Liver (tissue), 3 donors: ENCODE measurements at regions not wholly inside any gene's neighbourhood (a gene's known extent, or its start where the extent isn't known, plus 50 kb on each side); places are given as distances from the start of the nearest gene placed in this dataset.

ENCODE experiments used
- JUND ChIP-seq, 2 donors: IDR thresholded peaks; 2 replicates each; pipeline ENCODE4 v1.6.1; 2016; ENCODE audit warnings: antibody characterized with exemption in 2 of 2
- NR2F2 ChIP-seq: IDR thresholded peaks from 2 replicates; pipeline ENCODE4 v1.6.1; 2016; ENCODE audit warnings: antibody characterized with exemption
- RAD21 ChIP-seq, 2 donors: IDR thresholded peaks; 2 replicates each; pipeline ENCODE4 v1.6.1; 2016; ENCODE audit warnings: antibody characterized with exemption in 2 of 2, mild to moderate bottlenecking in 2 of 2
- RXRA ChIP-seq, 2 donors: IDR thresholded peaks; 2 replicates each; pipeline ENCODE4 v1.6.1; 2017 to 2018; ENCODE audit warnings: antibody characterized with exemption in 2 of 2, mild to moderate bottlenecking in 1 of 2
- YY1 ChIP-seq: IDR thresholded peaks from 2 replicates; pipeline ENCODE4 v1.6.1; 2016; ENCODE audit warnings: antibody characterized with exemption, mild to moderate bottlenecking
- TF ChIP-seq, protein P1 (sequence below): fragments of 150-350 bp; IDR thresholded peaks from 2 replicates; pipeline ENCODE4 v1.5.1; 2017; ENCODE audit warnings: improper control_type of control experiment, low read depth, low read length; ENCODE audit not compliant: missing input control
- TF ChIP-seq, protein P2 (sequence below): IDR thresholded peaks from 2 replicates; pipeline ENCODE4 v1.6.1; 2016; ENCODE audit warnings: antibody characterized with exemption
- TF ChIP-seq, protein P3 (sequence below): IDR thresholded peaks from 2 replicates; pipeline ENCODE4 v1.6.1; 2016; ENCODE audit warnings: antibody characterized with exemption
- TF ChIP-seq, protein P4 (sequence below): IDR thresholded peaks from 2 replicates; pipeline ENCODE4 v1.6.1; 2016; ENCODE audit warnings: antibody characterized with exemption, mild to moderate bottlenecking
- donor health status: healthy.
- donor health status: healthy.

DNA sequence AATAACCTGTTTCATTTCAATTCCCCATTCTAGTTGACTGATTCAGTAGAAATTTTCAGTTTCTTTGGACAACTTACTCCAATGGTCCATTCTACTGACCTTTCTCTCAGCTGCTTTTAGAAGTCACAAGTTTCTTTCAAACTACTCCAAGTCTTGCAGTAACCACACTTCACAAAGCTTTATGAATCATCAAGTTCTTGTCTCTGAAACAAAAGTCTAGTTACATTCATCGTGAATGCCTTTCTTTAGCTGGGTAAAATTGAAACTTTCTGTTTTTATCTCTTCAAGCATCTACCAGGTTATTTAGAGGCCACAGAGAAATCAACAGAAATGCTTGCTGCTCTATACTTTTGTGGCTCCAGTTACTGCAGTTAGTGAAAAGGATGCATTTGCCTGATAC is 405.4 kb downstream of the TMEM232 start:
- no peak for TF ChIP-seq YY1
- TF ChIP-seq, protein P1, sequence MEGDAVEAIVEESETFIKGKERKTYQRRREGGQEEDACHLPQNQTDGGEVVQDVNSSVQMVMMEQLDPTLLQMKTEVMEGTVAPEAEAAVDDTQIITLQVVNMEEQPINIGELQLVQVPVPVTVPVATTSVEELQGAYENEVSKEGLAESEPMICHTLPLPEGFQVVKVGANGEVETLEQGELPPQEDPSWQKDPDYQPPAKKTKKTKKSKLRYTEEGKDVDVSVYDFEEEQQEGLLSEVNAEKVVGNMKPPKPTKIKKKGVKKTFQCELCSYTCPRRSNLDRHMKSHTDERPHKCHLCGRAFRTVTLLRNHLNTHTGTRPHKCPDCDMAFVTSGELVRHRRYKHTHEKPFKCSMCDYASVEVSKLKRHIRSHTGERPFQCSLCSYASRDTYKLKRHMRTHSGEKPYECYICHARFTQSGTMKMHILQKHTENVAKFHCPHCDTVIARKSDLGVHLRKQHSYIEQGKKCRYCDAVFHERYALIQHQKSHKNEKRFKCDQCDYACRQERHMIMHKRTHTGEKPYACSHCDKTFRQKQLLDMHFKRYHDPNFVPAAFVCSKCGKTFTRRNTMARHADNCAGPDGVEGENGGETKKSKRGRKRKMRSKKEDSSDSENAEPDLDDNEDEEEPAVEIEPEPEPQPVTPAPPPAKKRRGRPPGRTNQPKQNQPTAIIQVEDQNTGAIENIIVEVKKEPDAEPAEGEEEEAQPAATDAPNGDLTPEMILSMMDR = no peak
- TF ChIP-seq RXRA (IDR thresholded peaks at IDR 0.05) = no peak
- TF ChIP-seq, protein P2, sequence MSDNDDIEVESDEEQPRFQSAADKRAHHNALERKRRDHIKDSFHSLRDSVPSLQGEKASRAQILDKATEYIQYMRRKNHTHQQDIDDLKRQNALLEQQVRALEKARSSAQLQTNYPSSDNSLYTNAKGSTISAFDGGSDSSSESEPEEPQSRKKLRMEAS = no peak
- TF ChIP-seq, protein P3, sequence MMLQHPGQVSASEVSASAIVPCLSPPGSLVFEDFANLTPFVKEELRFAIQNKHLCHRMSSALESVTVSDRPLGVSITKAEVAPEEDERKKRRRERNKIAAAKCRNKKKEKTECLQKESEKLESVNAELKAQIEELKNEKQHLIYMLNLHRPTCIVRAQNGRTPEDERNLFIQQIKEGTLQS = no peak
- no peak for TF ChIP-seq JUND (IDR thresholded peaks at IDR 0.05)
- no peak for TF ChIP-seq RAD21 (IDR thresholded peaks at IDR 0.05)
- TF ChIP-seq, protein P4, sequence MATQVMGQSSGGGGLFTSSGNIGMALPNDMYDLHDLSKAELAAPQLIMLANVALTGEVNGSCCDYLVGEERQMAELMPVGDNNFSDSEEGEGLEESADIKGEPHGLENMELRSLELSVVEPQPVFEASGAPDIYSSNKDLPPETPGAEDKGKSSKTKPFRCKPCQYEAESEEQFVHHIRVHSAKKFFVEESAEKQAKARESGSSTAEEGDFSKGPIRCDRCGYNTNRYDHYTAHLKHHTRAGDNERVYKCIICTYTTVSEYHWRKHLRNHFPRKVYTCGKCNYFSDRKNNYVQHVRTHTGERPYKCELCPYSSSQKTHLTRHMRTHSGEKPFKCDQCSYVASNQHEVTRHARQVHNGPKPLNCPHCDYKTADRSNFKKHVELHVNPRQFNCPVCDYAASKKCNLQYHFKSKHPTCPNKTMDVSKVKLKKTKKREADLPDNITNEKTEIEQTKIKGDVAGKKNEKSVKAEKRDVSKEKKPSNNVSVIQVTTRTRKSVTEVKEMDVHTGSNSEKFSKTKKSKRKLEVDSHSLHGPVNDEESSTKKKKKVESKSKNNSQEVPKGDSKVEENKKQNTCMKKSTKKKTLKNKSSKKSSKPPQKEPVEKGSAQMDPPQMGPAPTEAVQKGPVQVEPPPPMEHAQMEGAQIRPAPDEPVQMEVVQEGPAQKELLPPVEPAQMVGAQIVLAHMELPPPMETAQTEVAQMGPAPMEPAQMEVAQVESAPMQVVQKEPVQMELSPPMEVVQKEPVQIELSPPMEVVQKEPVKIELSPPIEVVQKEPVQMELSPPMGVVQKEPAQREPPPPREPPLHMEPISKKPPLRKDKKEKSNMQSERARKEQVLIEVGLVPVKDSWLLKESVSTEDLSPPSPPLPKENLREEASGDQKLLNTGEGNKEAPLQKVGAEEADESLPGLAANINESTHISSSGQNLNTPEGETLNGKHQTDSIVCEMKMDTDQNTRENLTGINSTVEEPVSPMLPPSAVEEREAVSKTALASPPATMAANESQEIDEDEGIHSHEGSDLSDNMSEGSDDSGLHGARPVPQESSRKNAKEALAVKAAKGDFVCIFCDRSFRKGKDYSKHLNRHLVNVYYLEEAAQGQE = no peak
- TF ChIP-seq NR2F2 = no peak
